Pancreas (tissue), 10 donors: ENCODE measurements at regions not wholly inside any gene's neighbourhood (a gene's known extent, or its start where the extent isn't known, plus 50 kb on each side); places are given as distances from the start of the nearest gene placed in this dataset.

ENCODE experiments used
- ATAC-seq, 4 donors: fragments of 200-7000 bp; cut with Tn5 transposase; one replicate each; pipeline versions ENCODE4 v1.8.0 to v1.9.1; 2020; ENCODE audit warnings: mild to moderate bottlenecking in 4 of 4, moderate library complexity in 4 of 4
- DNase-seq, 6 donors: peaks; one replicate each; pipeline ENCODE4 v3.0.0-alpha.2; 2020
- FAIRE-seq: peaks from 2 replicates; lab custom pipeline; 2012; peaks lifted over from hg19 to GRCh38; lab: Jason Lieb, UNC
- H3K27ac ChIP-seq, 4 donors: fragments of 200-600 bp; sonication (generic); 1 replicate in 3 of 4; 2 replicates in 1 of 4; pipeline versions ENCODE4 v1.5.0 to v1.8.0; 2020
- H3K27me3 ChIP-seq, 4 donors: fragments of 200-600 bp; one replicate each; pipeline ENCODE4 v1.8.0; 2021
- H3K36me3 ChIP-seq, 3 donors: fragments of 200-600 bp; sonication (generic) in 1 of 3; one replicate each; pipeline versions ENCODE4 v1.5.0 to v1.8.0; 2020 to 2021
- H3K4me1 ChIP-seq, 3 donors: fragments of 200-600 bp; one replicate each; pipeline ENCODE4 v1.8.0; 2021
- H3K4me3 ChIP-seq, 4 donors: fragments of 200-600 bp; sonication (generic) in 2 of 4; one replicate each; pipeline versions ENCODE4 v1.5.0 to v1.8.0; 2020 to 2021
- H3K9me3 ChIP-seq, 4 donors: fragments of 200-600 bp; one replicate each; pipeline ENCODE4 v1.8.0; 2021
- WGBS, 2 donors: extraction: QIAGEN DNeasy Blood & Tissue Kit; methylation state at CpG; one replicate each; pipeline ENCODE4 v1.1.7; 2013; 5-methylcytosine and 5-hydroxymethylcytosine counted together
- intact Hi-C, 3 donors: fragments of 100-400 bp; cut with DNase I; formaldehyde crosslinking; loops; one replicate each; pipeline versions ENCODE4 v1.11.1 to v1.14.2; 2022
- TF ChIP-seq, protein P1 (sequence below), 4 donors: fragments of 200-600 bp; sonication (generic) in 3 of 4; IDR thresholded peaks; one replicate each; pipeline versions ENCODE4 v1.5.0 to v1.8.0; 2021; ENCODE audit warnings: antibody characterized with exemption in 4 of 4
- donor health status: healthy with polysubstance abuse.
- donor health status: DM: no; HTN: no; CAD: no; lungs with moderate emphysema.
- donor health status: DM: no; HTN: no; CAD: no.
- donor health status: control.
- donor health status: control.
- donor health status: Bipolar disorder and iron deficiency.
- donor health status: DM: yes; HTN: yes; CAD: no.
- donor health status: DM: no; HTN: no; CAD: no.
- donor health status: DM: no; HTN: no; CAD: no.
- donor health status: DM: yes; HTN: yes; CAD: no.

DNA sequence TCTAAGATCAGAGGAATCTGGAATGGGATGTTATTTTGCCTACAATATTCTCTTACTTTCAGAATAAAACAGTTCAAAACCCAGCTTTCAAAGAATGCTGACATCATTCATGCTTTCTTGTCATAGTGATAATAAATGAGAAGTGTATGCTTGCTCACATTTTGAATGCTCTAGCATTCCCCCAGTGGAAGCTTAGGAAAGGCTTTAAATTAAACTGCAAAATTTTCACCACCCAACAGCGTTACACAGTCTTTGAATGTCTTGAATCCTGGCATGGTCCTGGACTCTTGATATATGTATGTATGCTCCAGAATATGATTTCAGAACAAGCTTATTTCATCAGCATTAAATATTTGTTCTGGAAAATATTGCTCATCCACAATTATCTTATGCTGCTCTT, 964.3 kb upstream of the NUDT12 start:
- no peak overlapping the region for H3K27ac ChIP-seq
- no peak overlapping the region for H3K4me3 ChIP-seq
- no peak for FAIRE-seq
- H3K36me3 ChIP-seq, result no peaks in the 10 kb centered on the region
- intact Hi-C loops, result no loop called here
- no peaks in the 10 kb centered on the region for H3K27me3 ChIP-seq
- DNase-seq, result no peak
- no peaks in the 10 kb centered on the region for H3K4me1 ChIP-seq
- H3K9me3 ChIP-seq, result no peaks in the 10 kb centered on the region
- 83% methylated on average over 1 of the region's 1 CpG for WGBS, 2 donors
- no peak for ATAC-seq
- TF ChIP-seq, protein P1, sequence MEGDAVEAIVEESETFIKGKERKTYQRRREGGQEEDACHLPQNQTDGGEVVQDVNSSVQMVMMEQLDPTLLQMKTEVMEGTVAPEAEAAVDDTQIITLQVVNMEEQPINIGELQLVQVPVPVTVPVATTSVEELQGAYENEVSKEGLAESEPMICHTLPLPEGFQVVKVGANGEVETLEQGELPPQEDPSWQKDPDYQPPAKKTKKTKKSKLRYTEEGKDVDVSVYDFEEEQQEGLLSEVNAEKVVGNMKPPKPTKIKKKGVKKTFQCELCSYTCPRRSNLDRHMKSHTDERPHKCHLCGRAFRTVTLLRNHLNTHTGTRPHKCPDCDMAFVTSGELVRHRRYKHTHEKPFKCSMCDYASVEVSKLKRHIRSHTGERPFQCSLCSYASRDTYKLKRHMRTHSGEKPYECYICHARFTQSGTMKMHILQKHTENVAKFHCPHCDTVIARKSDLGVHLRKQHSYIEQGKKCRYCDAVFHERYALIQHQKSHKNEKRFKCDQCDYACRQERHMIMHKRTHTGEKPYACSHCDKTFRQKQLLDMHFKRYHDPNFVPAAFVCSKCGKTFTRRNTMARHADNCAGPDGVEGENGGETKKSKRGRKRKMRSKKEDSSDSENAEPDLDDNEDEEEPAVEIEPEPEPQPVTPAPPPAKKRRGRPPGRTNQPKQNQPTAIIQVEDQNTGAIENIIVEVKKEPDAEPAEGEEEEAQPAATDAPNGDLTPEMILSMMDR (IDR thresholded peaks at IDR 0.05), result no peak

DNA sequence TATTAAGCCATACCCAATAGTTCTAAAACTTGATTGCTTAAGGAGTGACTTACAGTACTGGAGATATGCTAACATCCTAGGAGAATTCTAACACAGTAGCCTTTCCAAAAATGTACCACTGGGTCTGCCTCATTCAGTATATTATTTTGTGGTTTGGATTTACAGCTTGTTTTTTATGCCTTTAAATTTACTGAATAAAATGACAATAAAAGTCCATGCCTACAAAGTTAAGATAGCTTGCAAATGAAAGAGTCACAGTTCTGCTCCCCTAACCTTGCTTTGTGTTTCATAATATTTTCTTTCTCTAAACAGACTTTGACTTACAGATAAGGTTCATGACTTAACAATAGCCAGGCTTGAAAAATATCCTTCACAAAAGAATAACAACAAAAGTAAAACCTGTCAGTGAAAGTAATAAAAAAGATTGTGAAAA, 951.1 kb upstream of the NUDT12 start:
- Histone ChIP-seq H3K36me3 (no peaks in the 10 kb centered on the region), H3K9me3 (no peaks in the 10 kb centered on the region), H3K27ac (no peak overlapping the region), H3K4me1 (no peaks in the 10 kb centered on the region), H3K4me3 (no peak overlapping the region), H3K27me3 (no peaks in the 10 kb centered on the region)
- FAIRE-seq (no peak), ATAC-seq (no peak), DNase-seq (no peak)
- TF ChIP-seq, protein P1 (IDR thresholded peaks at IDR 0.05), result no peak
- intact Hi-C loops, result no loop called here

DNA sequence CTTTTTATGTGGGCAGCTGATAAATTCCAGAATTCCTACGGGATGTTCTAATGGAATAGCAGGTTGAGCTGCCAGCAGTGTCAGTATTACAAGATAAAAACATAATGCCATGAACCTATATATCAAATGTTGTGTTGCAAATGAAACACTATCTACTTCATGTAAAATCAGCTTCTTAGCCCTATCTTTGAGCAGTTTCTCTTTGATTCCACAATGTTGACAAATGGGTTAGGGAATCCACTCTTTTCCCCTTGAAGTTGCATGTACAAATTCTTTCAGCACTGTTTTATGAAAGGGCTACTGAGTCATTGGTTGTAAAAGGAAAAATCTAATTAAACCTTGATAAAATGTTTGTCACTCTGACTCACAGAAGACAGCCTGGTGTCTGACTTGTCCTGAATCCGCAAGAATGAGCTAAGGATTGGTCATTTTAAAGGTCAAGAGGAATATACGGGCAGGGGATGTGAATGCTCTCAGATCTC, 950.6 kb upstream of the NUDT12 start:
- Histone ChIP-seq H3K4me3 (no peak overlapping the region), H3K4me1 (no peaks in the 10 kb centered on the region), H3K9me3 (no peaks in the 10 kb centered on the region), H3K27me3 (no peaks in the 10 kb centered on the region), H3K27ac (no peak overlapping the region), H3K36me3 (no peaks in the 10 kb centered on the region)
- no peak for ATAC-seq
- no peak for FAIRE-seq
- TF ChIP-seq, protein P1 (IDR thresholded peaks at IDR 0.05), result no peak
- intact Hi-C loops, result no loop called here
- DNase-seq, result no peak
- WGBS, 2 donors, result 58 to 59% methylated on average over 3 of the region's 3 CpGs

DNA sequence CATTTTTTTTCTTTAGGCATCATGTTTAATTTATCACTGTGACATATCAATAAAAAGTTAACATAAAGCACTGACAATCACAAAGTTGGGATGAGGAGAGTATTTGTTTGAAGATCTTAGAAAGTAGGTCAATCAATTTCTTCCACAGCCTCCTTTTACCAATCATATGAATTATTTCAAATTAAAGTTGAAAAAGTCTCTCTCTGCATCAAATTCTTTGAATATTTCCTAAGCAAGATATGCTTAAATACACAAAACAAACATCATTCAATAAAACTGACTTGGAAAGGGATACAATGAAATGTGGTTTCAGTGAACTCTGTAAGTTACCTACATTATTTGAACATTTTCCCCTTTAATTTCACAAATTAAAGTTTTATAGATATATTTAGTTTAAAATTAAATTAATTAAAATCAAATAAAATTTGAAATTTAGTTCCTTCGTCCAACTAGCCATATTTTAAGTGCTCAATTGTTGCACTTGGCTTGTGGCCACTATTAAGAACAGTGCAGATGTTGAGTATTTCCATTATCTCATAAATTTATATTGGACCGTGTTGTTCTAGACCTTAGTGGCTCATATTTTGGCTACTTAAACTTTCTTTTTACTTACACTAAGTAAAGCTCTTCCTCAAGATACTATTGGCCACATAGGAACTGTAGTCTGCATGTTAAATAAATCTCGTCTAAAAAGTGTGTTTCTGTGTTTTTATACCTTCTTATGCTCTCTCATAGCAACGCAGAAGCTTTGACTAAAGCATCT, 949.7 kb upstream of the NUDT12 start:
- no peak overlapping the region for H3K4me3 ChIP-seq
- FAIRE-seq, result no peak

More for the DNA sequence above, 949.7 kb upstream of the NUDT12 start:
- DNase-seq (no peak), ATAC-seq (no peak)
- no peaks in the 10 kb centered on the region for H3K4me1 ChIP-seq
- no peaks in the 10 kb centered on the region for H3K27me3 ChIP-seq
- no peaks in the 10 kb centered on the region for H3K36me3 ChIP-seq
- intact Hi-C loops, result no loop called here
- 55 to 59% methylated on average over 4 of the region's 4 CpGs for WGBS, 2 donors
- H3K27ac ChIP-seq, result no peak overlapping the region
- TF ChIP-seq, protein P1 (IDR thresholded peaks at IDR 0.05), result no peak
- H3K9me3 ChIP-seq, result no peaks in the 10 kb centered on the region
